Smooth muscle cell (in vitro differentiated cells): ENCODE measurements at regions not wholly inside any gene's neighbourhood (a gene's known extent, or its start where the extent isn't known, plus 50 kb on each side); places are given as distances from the start of the nearest gene placed in this dataset.

ENCODE experiments used
- DNase-seq: peaks from one replicate; lab custom pipeline; 2025; ENCODE audit not compliant: unreplicated experiment; lab: John Stamatoyannopoulos, UW
- H2AFZ ChIP-seq: fragments of 200-600 bp; sonication (generic); 2 replicates; pipeline ENCODE4 v1.6.0; 2016; ENCODE audit warnings: antibody characterized with exemption, low read depth, mild to moderate bottlenecking
- H3F3A ChIP-seq: fragments of 200-600 bp; sonication (generic); 2 replicates; pipeline ENCODE4 v1.6.0; 2017; ENCODE audit warnings: antibody characterized with exemption, low read depth
- H3K27ac ChIP-seq: fragments of 200-600 bp; sonication (generic); 2 replicates; pipeline ENCODE4 v1.5.1; 2016; ENCODE audit warnings: low read depth, mild to moderate bottlenecking
- H3K27me3 ChIP-seq: fragments of 200-600 bp; sonication (generic); 2 replicates; pipeline ENCODE4 v1.6.1; 2016; ENCODE audit warnings: low read depth, mild to moderate bottlenecking
- H3K36me3 ChIP-seq: fragments of 200-600 bp; sonication (generic); 2 replicates; pipeline ENCODE4 v1.5.1; 2016; ENCODE audit warnings: low read depth
- H3K4me1 ChIP-seq: fragments of 200-600 bp; sonication (generic); 2 replicates; pipeline ENCODE4 v1.5.1; 2016; ENCODE audit warnings: low read depth
- H3K4me2 ChIP-seq: fragments of 200-600 bp; sonication (generic); 2 replicates; pipeline ENCODE4 v1.6.0; 2016; ENCODE audit warnings: mild to moderate bottlenecking
- H3K4me3 ChIP-seq: fragments of 200-600 bp; sonication (generic); 2 replicates; pipeline ENCODE4 v1.5.1; 2016; ENCODE audit warnings: mild to moderate bottlenecking
- H3K79me2 ChIP-seq: fragments of 200-600 bp; sonication (generic); 2 replicates; pipeline ENCODE4 v1.6.0; 2016; ENCODE audit warnings: low read depth, mild to moderate bottlenecking
- H3K9ac ChIP-seq: fragments of 200-600 bp; sonication (generic); 2 replicates; pipeline ENCODE4 v1.6.0; 2016; ENCODE audit warnings: low read depth
- H3K9me3 ChIP-seq: fragments of 200-600 bp; sonication (generic); replicated peaks from 2 replicates; pipeline ENCODE4 v1.5.1; 2016; ENCODE audit warnings: low read depth
- H4K20me1 ChIP-seq: fragments of 200-600 bp; sonication (generic); 2 replicates; pipeline ENCODE4 v1.6.0; 2016; ENCODE audit warnings: low read depth
- WGBS: methylation state at CpG from one replicate; pipeline ENCODE4 v1.1.7; 2016; ENCODE audit warnings: low lambda C conversion rate; 5-methylcytosine and 5-hydroxymethylcytosine counted together
- TF ChIP-seq, protein P1 (sequence below): fragments of 200-600 bp; sonication (generic); IDR thresholded peaks from 2 replicates; pipeline ENCODE4 v1.5.1; 2017; ENCODE audit warnings: borderline replicate concordance, mild to moderate bottlenecking, antibody characterized with exemption; ENCODE audit not compliant: insufficient read depth, poor library complexity, severe bottlenecking

DNA sequence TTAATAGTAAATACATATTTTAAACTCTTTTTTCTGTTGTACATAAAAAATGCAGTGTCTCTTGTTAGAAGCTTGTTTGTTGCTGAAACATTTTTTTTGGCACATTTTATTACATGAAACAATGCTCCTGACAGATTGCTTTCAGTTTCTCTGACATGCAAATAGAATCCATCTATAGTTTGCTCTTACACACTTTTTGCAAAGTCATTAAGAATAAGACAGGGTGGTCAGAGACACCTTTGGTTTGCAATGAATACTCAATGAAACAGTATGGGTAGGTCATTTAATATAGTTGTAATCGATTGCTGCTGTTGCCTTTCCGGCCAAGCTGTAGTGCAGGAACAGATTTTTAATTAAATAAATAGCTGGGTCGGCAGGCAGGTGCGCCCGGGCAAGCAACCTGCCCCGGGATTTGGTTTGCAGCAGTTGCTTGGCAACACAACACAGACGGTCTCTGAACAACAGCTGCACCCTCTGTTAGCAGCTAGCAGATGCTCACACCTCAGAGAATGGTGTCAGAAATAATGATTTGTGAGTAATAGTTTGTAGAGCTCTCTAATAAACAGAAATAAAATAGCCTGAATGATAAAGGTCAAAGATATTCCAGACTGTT, 115.7 kb upstream of the CACNA2D1 start:
- Histone ChIP-seq H4K20me1 (no peaks in the 10 kb centered on the region), H3K79me2 (no peaks in the 10 kb centered on the region), H3K4me3 (no peak overlapping the region), H3K27ac (no peak overlapping the region), H3F3A (no peaks in the 10 kb centered on the region), H3K9ac (no peak overlapping the region), H3K36me3 (no peaks in the 10 kb centered on the region), H3K4me2 (no peak overlapping the region), H3K27me3 (no peaks in the 10 kb centered on the region), H2AFZ (no peak overlapping the region), H3K9me3 (peaks cover 4% of the 10 kb centered on the region), H3K4me1 (no peaks in the 10 kb centered on the region)
- DNase-seq, result no peak
- 68% methylated on average over 7 of the region's 7 CpGs for WGBS
- TF ChIP-seq, protein P1, sequence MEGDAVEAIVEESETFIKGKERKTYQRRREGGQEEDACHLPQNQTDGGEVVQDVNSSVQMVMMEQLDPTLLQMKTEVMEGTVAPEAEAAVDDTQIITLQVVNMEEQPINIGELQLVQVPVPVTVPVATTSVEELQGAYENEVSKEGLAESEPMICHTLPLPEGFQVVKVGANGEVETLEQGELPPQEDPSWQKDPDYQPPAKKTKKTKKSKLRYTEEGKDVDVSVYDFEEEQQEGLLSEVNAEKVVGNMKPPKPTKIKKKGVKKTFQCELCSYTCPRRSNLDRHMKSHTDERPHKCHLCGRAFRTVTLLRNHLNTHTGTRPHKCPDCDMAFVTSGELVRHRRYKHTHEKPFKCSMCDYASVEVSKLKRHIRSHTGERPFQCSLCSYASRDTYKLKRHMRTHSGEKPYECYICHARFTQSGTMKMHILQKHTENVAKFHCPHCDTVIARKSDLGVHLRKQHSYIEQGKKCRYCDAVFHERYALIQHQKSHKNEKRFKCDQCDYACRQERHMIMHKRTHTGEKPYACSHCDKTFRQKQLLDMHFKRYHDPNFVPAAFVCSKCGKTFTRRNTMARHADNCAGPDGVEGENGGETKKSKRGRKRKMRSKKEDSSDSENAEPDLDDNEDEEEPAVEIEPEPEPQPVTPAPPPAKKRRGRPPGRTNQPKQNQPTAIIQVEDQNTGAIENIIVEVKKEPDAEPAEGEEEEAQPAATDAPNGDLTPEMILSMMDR, result no peak

DNA sequence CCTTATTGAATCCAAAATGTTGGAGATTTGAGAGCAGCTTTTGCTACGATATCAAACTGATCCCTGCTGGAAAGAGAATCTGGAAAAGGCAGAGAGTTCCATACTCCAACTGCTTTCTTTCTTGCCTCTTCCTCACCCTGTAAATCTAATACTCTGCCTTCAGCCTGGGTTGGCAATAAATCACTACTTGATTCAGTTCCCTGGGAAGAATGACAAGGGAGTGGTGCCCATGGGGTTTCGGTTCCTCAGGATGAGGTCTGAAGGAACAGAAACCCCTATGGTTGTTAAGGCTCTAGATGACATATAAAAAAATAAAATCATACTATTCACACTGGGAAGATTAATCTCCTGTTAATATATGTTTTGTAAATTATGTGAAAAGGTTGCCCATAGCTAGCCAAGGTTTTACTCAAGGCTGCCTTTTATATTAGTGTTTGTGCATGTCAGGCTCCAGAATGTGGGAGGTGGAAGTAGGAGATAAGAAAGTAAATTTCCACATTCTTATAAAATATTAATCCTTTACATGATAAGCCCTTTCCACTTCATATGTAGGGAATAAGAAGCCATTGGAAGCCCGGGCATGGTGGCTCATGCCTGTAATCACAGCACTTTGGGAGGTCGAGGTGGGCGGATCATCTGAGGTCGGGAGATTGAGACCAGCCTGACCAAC, 106.2 kb upstream of the CACNA2D1 start:
- H3K4me3 ChIP-seq, result no peak overlapping the region
- no peak overlapping the region for H2AFZ ChIP-seq
- 71% methylated on average over 6 of the region's 6 CpGs for WGBS
- no peak overlapping the region for H3K27ac ChIP-seq
- no peaks in the 10 kb centered on the region for H4K20me1 ChIP-seq
- peaks cover 8% of the 10 kb centered on the region for H3K9me3 ChIP-seq
- H3K27me3 ChIP-seq, result no peaks in the 10 kb centered on the region
- no peaks in the 10 kb centered on the region for H3K79me2 ChIP-seq
- no peaks in the 10 kb centered on the region for H3K4me1 ChIP-seq
- TF ChIP-seq, protein P1, result no peak
- no peak overlapping the region for H3K4me2 ChIP-seq
- no peaks in the 10 kb centered on the region for H3F3A ChIP-seq
- no peaks in the 10 kb centered on the region for H3K36me3 ChIP-seq
- H3K9ac ChIP-seq, result no peak overlapping the region
- DNase-seq, result no peak

DNA sequence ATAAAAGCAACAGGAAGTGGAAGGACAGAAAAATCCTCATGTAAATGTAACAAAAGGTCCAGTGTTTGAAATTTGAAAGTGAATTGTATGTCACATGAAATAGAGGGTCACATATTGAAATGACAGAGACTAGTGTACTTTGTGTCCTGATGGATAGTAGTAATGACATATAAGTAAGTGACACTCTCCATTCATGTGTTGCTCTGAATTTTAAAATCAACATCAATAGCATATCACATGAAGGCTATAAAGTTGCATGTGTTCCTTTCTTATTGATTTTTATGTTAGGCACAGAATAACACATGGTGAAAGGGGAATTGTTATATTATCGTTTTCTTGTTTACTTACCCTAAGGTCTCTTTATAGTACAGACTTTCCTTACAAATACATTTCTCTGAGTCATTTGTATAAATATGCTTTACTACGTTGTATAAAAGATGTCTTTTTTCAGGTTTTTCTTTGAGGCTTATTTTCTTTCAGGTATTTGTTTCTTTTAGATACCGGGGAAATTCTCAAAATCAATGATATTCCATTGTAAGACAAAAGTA, 104.6 kb upstream of the CACNA2D1 start:
- 90% methylated on average over 3 of the region's 3 CpGs for WGBS
- Histone ChIP-seq H3K79me2 (no peaks in the 10 kb centered on the region), H3K4me2 (no peak overlapping the region), H2AFZ (no peak overlapping the region), H3F3A (no peaks in the 10 kb centered on the region), H3K36me3 (no peaks in the 10 kb centered on the region), H3K9ac (no peak overlapping the region), H3K27ac (no peak overlapping the region), H3K4me1 (no peaks in the 10 kb centered on the region), H3K9me3 (no peaks in the 10 kb centered on the region), H4K20me1 (no peaks in the 10 kb centered on the region), H3K27me3 (no peaks in the 10 kb centered on the region), H3K4me3 (no peak overlapping the region)
- DNase-seq, result no peak
- TF ChIP-seq, protein P1, result no peak
